B cell (primary cell): ENCODE measurements at regions not wholly inside any gene's neighbourhood (a gene's known extent, or its start where the extent isn't known, plus 50 kb on each side); places are given as distances from the start of the nearest gene placed in this dataset.

ENCODE experiments used
- ATAC-seq: fragments of 200-7000 bp; cut with Tn5 transposase; one replicate; pipeline ENCODE4 v1.10.0; 2021; ENCODE audit warnings: low read depth, mild to moderate bottlenecking, moderate number of reproducible peaks, moderate library complexity
- CTCF ChIA-PET: fragments of 350-600 bp; sonication (Branson Sonifier 250); formaldehyde crosslinking; loops from one replicate; lab custom pipeline; 2021; ENCODE audit warnings: antibody characterized with exemption, inconsistent platforms; lab: Charles Lee
- POLR2A ChIA-PET: fragments of 350-600 bp; sonication (Branson Sonifier 250); formaldehyde crosslinking; loops from one replicate; lab custom pipeline; 2021; ENCODE audit warnings: antibody characterized with exemption; lab: Charles Lee
- DNase-seq: peaks from one replicate; pipeline ENCODE4 v3.0.0; 2013
- H2AFZ ChIP-seq: 2 replicates; pipeline ENCODE4 v1.6.1; 2012; ENCODE audit warnings: mild to moderate bottlenecking, low read depth, low read length; ENCODE audit not compliant: insufficient read depth, poor library complexity, severe bottlenecking
- H3K27ac ChIP-seq, 2 donors: 1 replicate in 1 of 2; 2 replicates in 1 of 2; pipeline ENCODE4 v1.5.1; 2012 to 2013; ENCODE audit warnings: low read length in 2 of 2, mild to moderate bottlenecking in 2 of 2, moderate library complexity in 1 of 2
- H3K27me3 ChIP-seq, 4 experiments: fragments of 200-600 bp in 1 of 4; sonication (generic) in 1 of 4; replicated peaks in 1 of 4; 1 replicate in 2 of 4; 2 replicates in 2 of 4; pipeline versions ENCODE4 v1.6.1 to v1.7.0; 2013 to 2016; ENCODE audit warnings: low read length in 3 of 4, mild to moderate bottlenecking in 2 of 4, mixed read lengths in 1 of 4, moderate library complexity in 1 of 4; ENCODE audit not compliant: insufficient read depth in 4 of 4, control insufficient read depth in 3 of 4; ENCODE audit errors: control extremely low read depth in 1 of 4
- H3K36me3 ChIP-seq, 2 experiments: replicated peaks in 1 of 2; 1 replicate in 1 of 2; 2 replicates in 1 of 2; pipeline versions ENCODE4 v1.6.1 to v1.7.1; 2013; ENCODE audit warnings: low read length in 1 of 2; ENCODE audit not compliant: insufficient read depth in 2 of 2, control insufficient read depth in 1 of 2; ENCODE audit errors: control extremely low read depth in 1 of 2, extremely low read depth in 1 of 2
- H3K4me1 ChIP-seq, 2 donors: fragments of 200-600 bp in 1 of 2; sonication (generic) in 1 of 2; 1 replicate in 1 of 2; 2 replicates in 1 of 2; pipeline versions ENCODE4 v1.5.1 to v1.6.1; 2013 to 2017; ENCODE audit warnings: low read length in 2 of 2; ENCODE audit not compliant: control insufficient read depth in 2 of 2, insufficient read depth in 2 of 2
- H3K4me2 ChIP-seq: replicated peaks from 2 replicates; pipeline ENCODE3; 2012; ENCODE audit warnings: mild to moderate bottlenecking, low read depth, low read length; ENCODE audit not compliant: poor library complexity, severe bottlenecking
- H3K4me3 ChIP-seq, 5 experiments: fragments of 200-600 bp in 1 of 5; sonication (generic) in 1 of 5; 1 replicate in 3 of 5; 2 replicates in 2 of 5; pipeline versions ENCODE4 v1.5.1 to v1.7.0; 2011 to 2016; ENCODE audit warnings: low read length in 4 of 5, mild to moderate bottlenecking in 4 of 5, low read depth in 2 of 5, control low read depth in 1 of 5, moderate library complexity in 1 of 5; ENCODE audit not compliant: insufficient read depth in 1 of 5; ENCODE audit errors: control extremely low read depth in 1 of 5, extremely low read depth in 1 of 5
- H3K79me2 ChIP-seq: fragments of 200-600 bp; sonication (generic); one replicate; pipeline ENCODE4 v1.6.0; 2016; ENCODE audit warnings: low read length; ENCODE audit not compliant: control insufficient read depth, insufficient read depth
- H3K9ac ChIP-seq: fragments of 200-600 bp; sonication (generic); 2 replicates; pipeline ENCODE4 v1.6.1; 2017; ENCODE audit warnings: mild to moderate bottlenecking, low read length, moderate library complexity
- H3K9me3 ChIP-seq, 3 donors: one replicate each; pipeline versions ENCODE4 v1.6.1 to v1.7.1; 2013; ENCODE audit warnings: low read length in 2 of 3; ENCODE audit not compliant: control insufficient read depth in 2 of 3, insufficient read depth in 1 of 3; ENCODE audit errors: control extremely low read depth in 1 of 3
- H4K20me1 ChIP-seq: 2 replicates; pipeline ENCODE4 v1.6.0; 2012; ENCODE audit warnings: mild to moderate bottlenecking, low read length; ENCODE audit not compliant: insufficient read depth, control insufficient read depth, poor library complexity, severe bottlenecking
- H3K27ac Mint-ChIP-seq: one replicate; pipeline ENCODE4 v1.8.0; 2021; ENCODE audit warnings: mixed read lengths
- H3K27me3 Mint-ChIP-seq: one replicate; pipeline ENCODE4 v1.8.0; 2021; ENCODE audit warnings: mixed read lengths
- H3K4me1 Mint-ChIP-seq: one replicate; pipeline ENCODE4 v1.8.0; 2021; ENCODE audit warnings: mixed read lengths
- H3K4me3 Mint-ChIP-seq: one replicate; pipeline ENCODE4 v1.8.0; 2021; ENCODE audit warnings: mixed read lengths
- H3K9me3 Mint-ChIP-seq: one replicate; pipeline ENCODE4 v1.8.0; 2022; ENCODE audit warnings: mixed read lengths; ENCODE audit not compliant: insufficient read depth
- CTCF ChIP-seq: fragments of 200-600 bp; IDR thresholded peaks from one replicate; pipeline ENCODE4 v1.8.0; 2022; ENCODE audit warnings: antibody characterized with exemption, mild to moderate bottlenecking
- EZH2 ChIP-seq: IDR thresholded peaks from 2 replicates; pipeline ENCODE4 v1.6.1; 2012; ENCODE audit warnings: borderline replicate concordance, low read depth, mild to moderate bottlenecking, moderate library complexity, low read length; ENCODE audit not compliant: insufficient read depth, poor library complexity, severe bottlenecking
- WGBS: methylation state at CpG from one replicate; pipeline ENCODE4 v1.1.5; 2013; ENCODE audit warnings: missing lambda C conversion rate; ENCODE audit not compliant: insufficient coverage; 5-methylcytosine and 5-hydroxymethylcytosine counted together
- intact Hi-C: fragments of 100-400 bp; cut with micrococcal nuclease; formaldehyde crosslinking; loops from one replicate; pipeline ENCODE4 v1.10.0; 2022

- intact Hi-C loops: no loop called here
- Histone ChIP-seq H3K27ac (no peak overlapping the region), H3K9me3 (peaks cover 0 to 12% (median 0%) of the 10 kb centered on the region in 3 donors), H3K4me3 (no peak overlapping the region), H3K36me3 (no peaks in the 10 kb centered on the region), H3K79me2 (no peaks in the 10 kb centered on the region), H3K9ac (no peak overlapping the region), H3K4me1 (no peaks in the 10 kb centered on the region), H2AFZ (no peak overlapping the region), H3K4me2 (no peak overlapping the region), H3K27me3 (no peaks in the 10 kb centered on the region), H4K20me1 (no peaks in the 10 kb centered on the region)
- TF ChIP-seq CTCF (no peak), EZH2 (no peak)
- Mint-ChIP-seq H3K27ac (no peak overlapping the region), H3K27me3 (no peaks in the 10 kb centered on the region), H3K4me1 (no peaks in the 10 kb centered on the region), H3K4me3 (no peak overlapping the region), H3K9me3 (no peaks in the 10 kb centered on the region)
- ChIA-PET CTCF (no interaction called here), POLR2A (no interaction called here)
- ATAC-seq (no peak), DNase-seq (no peak)
- WGBS: 78% methylated on average over 5 of the region's 7 CpGs
Measured at GRCh38 chr4:45283352-45283751, 557.0 kb upstream of the GNPDA2 start.

- no peak overlapping the region for H3K4me3 Mint-ChIP-seq
- no peaks in the 10 kb centered on the region for H3K4me1 Mint-ChIP-seq
- H3K9ac ChIP-seq: no peak overlapping the region
- no peaks in the 10 kb centered on the region for H4K20me1 ChIP-seq
- ATAC-seq (no peak), DNase-seq (no peak)
- peaks cover 0 to 12% (median 0%) of the 10 kb centered on the region in 3 donors for H3K9me3 ChIP-seq
- H3K9me3 Mint-ChIP-seq: no peaks in the 10 kb centered on the region
- H3K27me3 Mint-ChIP-seq: no peaks in the 10 kb centered on the region
- no peak for TF ChIP-seq EZH2
- TF ChIP-seq CTCF: no peak
- CTCF ChIA-PET: no interaction called here
- WGBS: 67% methylated on average over 1 of the region's 1 CpG
- no peak overlapping the region for H3K4me2 ChIP-seq
- H3K4me3 ChIP-seq: no peak overlapping the region
- H3K27me3 ChIP-seq: no peaks in the 10 kb centered on the region
- H3K79me2 ChIP-seq: no peaks in the 10 kb centered on the region
- POLR2A ChIA-PET: no interaction called here
- no peaks in the 10 kb centered on the region for H3K4me1 ChIP-seq
- no peak overlapping the region for H2AFZ ChIP-seq
- no peaks in the 10 kb centered on the region for H3K36me3 ChIP-seq
- no peak overlapping the region for H3K27ac ChIP-seq
- intact Hi-C loops: no loop called here
- H3K27ac Mint-ChIP-seq: no peak overlapping the region
Measured at GRCh38 chr4:45280121-45280520, 553.8 kb upstream of the GNPDA2 start.
